Head of caudate nucleus (tissue), 42 donors: ENCODE measurements at regions not wholly inside any gene's neighbourhood (a gene's known extent, or its start where the extent isn't known, plus 50 kb on each side); places are given as distances from the start of the nearest gene placed in this dataset.
A peak's percentile ranks its signal among the peaks of the same experiment; 100 is the strongest.

Source experiments
- DNase-seq, 42 donors: peaks; one replicate each; pipeline versions ENCODE4 v3.0.0 to v3.0.0-alpha.2; 2020 to 2021; ENCODE audit warnings: mixed read lengths in 7 of 42
- intact Hi-C: fragments of 100-400 bp; cut with DNase I; formaldehyde crosslinking; loops from one replicate; pipeline ENCODE4 v1.15.0; 2022

- intact Hi-C loops, result no loop called here
- DNase-seq, result no peak
These were observed 138.6 kb downstream of the ERMARD start for GRCh38 chr6:169890049-169890448.

GRCh38 chr6:169887529-169888140, 136.2 kb downstream of the ERMARD start:
- intact Hi-C loops, result no loop called here

GRCh38 chr6:169886631-169887227, 135.3 kb downstream of the ERMARD start:
- peak in 1 of 42 donors; percentile 14 for DNase-seq
- intact Hi-C loops, result no loop called here

More at GRCh38 chr6:169887529-169888140, 136.2 kb downstream of the ERMARD start:
- DNase-seq, result peak in 1 of 42 donors; percentile 16

- DNase-seq, result no peak
- intact Hi-C loops, result no loop called here
These were observed 134.4 kb downstream of the ERMARD start for GRCh38 chr6:169885831-169886230.

GRCh38 chr6:169885131-169885530, 133.7 kb downstream of the ERMARD start:
- DNase-seq, result no peak
- intact Hi-C loops, result no loop called here

- DNase-seq, result no peak
- intact Hi-C loops, result no loop called here
These were observed 132.7 kb downstream of the ERMARD start for GRCh38 chr6:169884158-169884557.

GRCh38 chr6:169883316-169883715, 131.9 kb downstream of the ERMARD start:
- DNase-seq, result peak in 1 of 42 donors; percentile 5
- intact Hi-C loops, result no loop called here

- DNase-seq, result no peak
- intact Hi-C loops, result no loop called here
These were observed 130.6 kb downstream of the ERMARD start for GRCh38 chr6:169881976-169882375.

GRCh38 chr6:169881398-169881797, 130.0 kb downstream of the ERMARD start:
- peak in 1 of 42 donors; percentile 0 for DNase-seq
- intact Hi-C loops, result no loop called here

- intact Hi-C loops, result no loop called here
- DNase-seq, result no peak
These were observed 129.1 kb downstream of the ERMARD start for GRCh38 chr6:169880516-169880915.

- DNase-seq, result peak in 2 of 42 donors; percentile 1 to 4
These were observed 117.9 kb downstream of the ERMARD start for GRCh38 chr6:169869301-169869700.

GRCh38 chr6:169868458-169868857, 117.0 kb downstream of the ERMARD start:
- peak in 9 of 42 donors; percentile 12 to 47 (median 22) for DNase-seq
- intact Hi-C loops, result no loop called here

More at GRCh38 chr6:169869301-169869700, 117.9 kb downstream of the ERMARD start:
- intact Hi-C loops, result no loop called here

GRCh38 chr6:169867751-169868191, 116.3 kb downstream of the ERMARD start:
- DNase-seq, result peak in 1 of 42 donors; percentile 12

GRCh38 chr6:169866668-169867521, 115.5 kb downstream of the ERMARD start:
- peak in 1 of 42 donors; percentile 18 for DNase-seq
- intact Hi-C loops, result no loop called here

More at GRCh38 chr6:169867751-169868191, 116.3 kb downstream of the ERMARD start:
- intact Hi-C loops, result no loop called here

- peak in 3 of 42 donors; percentile 3 to 38 (median 18) for DNase-seq
- intact Hi-C loops, result no loop called here
These were observed 114.7 kb downstream of the ERMARD start for GRCh38 chr6:169866140-169866534.

GRCh38 chr6:169865346-169866139, 114.1 kb downstream of the ERMARD start:
- intact Hi-C loops, result no loop called here
- DNase-seq, result peak in 3 of 42 donors; percentile 2 to 29 (median 2)

- intact Hi-C loops, result no loop called here
- peak in 6 of 42 donors; percentile 4 to 32 (median 16) for DNase-seq
These were observed 113.0 kb downstream of the ERMARD start for GRCh38 chr6:169864148-169865020.

- peak in 3 of 42 donors; percentile 1 to 21 (median 8) for DNase-seq
- intact Hi-C loops, result no loop called here
These were observed 112.3 kb downstream of the ERMARD start for GRCh38 chr6:169863710-169864109.
